ENCODE measurements at regions not wholly inside any gene's neighbourhood (a gene's known extent, or its start where the extent isn't known, plus 50 kb on each side); places are given as distances from the start of the nearest gene placed in this dataset.

DNA sequence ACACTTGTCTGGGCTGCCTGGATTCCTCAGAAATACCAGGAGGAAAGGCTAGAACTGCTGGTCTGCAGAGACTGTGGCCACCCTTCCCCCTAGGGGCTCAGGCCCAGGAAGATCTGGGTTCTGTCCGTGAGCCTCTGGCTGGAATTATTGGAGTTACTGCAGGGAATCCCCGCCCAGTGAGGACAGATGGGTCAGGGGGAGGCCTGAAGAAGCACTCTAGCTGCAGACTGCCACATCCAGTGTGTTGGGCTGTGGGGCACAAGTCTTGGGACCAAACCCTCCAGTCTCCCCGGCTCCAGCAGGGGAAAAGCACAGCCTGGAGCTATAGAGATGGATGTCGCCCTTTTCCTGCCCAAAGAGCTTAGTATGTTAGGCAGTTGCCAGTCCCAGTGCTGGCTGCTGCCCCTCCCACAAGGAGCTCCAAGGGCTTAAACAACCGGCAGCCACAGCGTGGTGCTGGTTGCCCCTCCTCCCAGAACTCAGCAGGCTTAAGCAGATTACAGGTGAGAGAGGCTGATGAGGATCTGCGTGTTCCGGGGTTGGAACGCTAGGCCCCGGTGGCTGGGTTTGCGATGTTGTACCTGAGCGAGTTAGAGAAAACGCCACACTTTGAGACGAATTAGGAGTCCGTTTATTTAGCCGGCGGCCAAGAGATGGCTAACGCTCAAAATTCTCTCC lies 255.5 kb upstream of the LRRC7 start:
- TF ChIP-seq, protein P1, sequence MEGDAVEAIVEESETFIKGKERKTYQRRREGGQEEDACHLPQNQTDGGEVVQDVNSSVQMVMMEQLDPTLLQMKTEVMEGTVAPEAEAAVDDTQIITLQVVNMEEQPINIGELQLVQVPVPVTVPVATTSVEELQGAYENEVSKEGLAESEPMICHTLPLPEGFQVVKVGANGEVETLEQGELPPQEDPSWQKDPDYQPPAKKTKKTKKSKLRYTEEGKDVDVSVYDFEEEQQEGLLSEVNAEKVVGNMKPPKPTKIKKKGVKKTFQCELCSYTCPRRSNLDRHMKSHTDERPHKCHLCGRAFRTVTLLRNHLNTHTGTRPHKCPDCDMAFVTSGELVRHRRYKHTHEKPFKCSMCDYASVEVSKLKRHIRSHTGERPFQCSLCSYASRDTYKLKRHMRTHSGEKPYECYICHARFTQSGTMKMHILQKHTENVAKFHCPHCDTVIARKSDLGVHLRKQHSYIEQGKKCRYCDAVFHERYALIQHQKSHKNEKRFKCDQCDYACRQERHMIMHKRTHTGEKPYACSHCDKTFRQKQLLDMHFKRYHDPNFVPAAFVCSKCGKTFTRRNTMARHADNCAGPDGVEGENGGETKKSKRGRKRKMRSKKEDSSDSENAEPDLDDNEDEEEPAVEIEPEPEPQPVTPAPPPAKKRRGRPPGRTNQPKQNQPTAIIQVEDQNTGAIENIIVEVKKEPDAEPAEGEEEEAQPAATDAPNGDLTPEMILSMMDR (IDR thresholded peaks at IDR 0.05): no peak
- TF ChIP-seq POLR2A (IDR thresholded peaks at IDR 0.05): no peak
